ENCODE measurements at regions not wholly inside any gene's neighbourhood (a gene's known extent, or its start where the extent isn't known, plus 50 kb on each side); places are given as distances from the start of the nearest gene placed in this dataset.
A peak's percentile ranks its signal among the peaks of the same experiment; 100 is the strongest.

DNA sequence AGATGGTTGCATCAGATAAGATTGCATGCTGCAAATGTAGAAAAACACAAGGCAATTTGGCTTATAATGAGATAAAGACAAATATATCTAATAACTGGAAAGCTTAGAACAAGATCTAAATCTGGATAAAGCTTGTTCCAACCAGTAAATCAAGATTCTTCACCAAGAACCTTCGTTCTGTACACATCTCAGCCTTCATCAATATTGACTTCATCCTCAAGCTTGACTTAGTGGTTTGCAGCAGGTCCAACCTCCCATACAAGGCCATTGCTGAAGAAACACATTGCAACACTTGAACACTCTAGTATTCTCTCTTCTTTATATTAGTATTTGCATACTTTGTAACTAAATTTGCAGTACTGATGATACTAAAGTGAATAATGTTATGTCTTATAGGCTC is 407.6 kb downstream of the TLL1 start:
- Histone ChIP-seq H3K4me3 (ENCODE audit: low read depth, low read length) (no peak overlapping the region), H3K36me3 (ENCODE audit: control insufficient read depth, insufficient read depth, low read length) (no peaks in the 10 kb centered on the region), H3K27me3 (ENCODE audit: control insufficient read depth, insufficient read depth, low read length) (no peaks in the 10 kb centered on the region)
- DNase-seq (ENCODE audit: low read depth) (no peak), FAIRE-seq (no peak)
- TF ChIP-seq, protein P1, sequence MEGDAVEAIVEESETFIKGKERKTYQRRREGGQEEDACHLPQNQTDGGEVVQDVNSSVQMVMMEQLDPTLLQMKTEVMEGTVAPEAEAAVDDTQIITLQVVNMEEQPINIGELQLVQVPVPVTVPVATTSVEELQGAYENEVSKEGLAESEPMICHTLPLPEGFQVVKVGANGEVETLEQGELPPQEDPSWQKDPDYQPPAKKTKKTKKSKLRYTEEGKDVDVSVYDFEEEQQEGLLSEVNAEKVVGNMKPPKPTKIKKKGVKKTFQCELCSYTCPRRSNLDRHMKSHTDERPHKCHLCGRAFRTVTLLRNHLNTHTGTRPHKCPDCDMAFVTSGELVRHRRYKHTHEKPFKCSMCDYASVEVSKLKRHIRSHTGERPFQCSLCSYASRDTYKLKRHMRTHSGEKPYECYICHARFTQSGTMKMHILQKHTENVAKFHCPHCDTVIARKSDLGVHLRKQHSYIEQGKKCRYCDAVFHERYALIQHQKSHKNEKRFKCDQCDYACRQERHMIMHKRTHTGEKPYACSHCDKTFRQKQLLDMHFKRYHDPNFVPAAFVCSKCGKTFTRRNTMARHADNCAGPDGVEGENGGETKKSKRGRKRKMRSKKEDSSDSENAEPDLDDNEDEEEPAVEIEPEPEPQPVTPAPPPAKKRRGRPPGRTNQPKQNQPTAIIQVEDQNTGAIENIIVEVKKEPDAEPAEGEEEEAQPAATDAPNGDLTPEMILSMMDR (IDR thresholded peaks at IDR 0.05; ENCODE audit: insufficient read depth, low read length, severe bottlenecking): no peak

DNA sequence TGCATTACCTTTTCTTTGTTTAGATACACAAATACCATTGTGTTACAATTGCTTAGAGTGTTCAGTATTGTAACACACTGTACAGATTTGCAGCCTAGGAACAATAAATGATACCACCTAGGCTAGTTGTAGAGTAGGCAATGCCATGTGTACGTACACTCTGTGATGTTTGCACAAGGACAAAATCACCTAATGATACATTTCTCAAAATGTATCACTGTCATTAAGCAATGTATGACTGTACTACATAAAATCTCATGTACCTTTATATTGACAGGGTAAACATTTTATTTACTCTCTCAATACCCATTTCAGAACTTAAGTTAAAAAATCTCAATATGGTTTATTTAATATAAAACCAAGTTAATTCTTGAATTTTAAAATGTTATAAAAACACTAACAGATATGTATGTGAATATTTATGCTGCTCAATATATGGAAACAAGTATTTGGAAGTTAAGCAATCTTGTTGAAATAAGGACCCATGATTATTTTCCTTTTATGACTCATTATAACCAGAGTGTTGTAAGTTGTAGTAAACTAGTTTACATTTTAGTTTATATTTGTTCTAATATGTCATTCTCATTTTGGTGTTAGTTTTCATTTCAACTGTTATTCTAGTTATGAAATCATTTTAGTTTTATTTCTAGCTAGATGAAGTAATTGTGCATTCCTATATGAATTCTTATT is 409.2 kb downstream of the TLL1 start:
- Histone ChIP-seq H3K36me3 (ENCODE audit: control insufficient read depth, insufficient read depth, low read length) (no peaks in the 10 kb centered on the region), H3K27me3 (ENCODE audit: control insufficient read depth, insufficient read depth, low read length) (no peaks in the 10 kb centered on the region), H3K4me3 (ENCODE audit: low read depth, low read length) (no peak overlapping the region)
- peak; percentile 81 for DNase-seq (ENCODE audit: low read depth)
- TF ChIP-seq, protein P1 (IDR thresholded peaks at IDR 0.05; ENCODE audit: insufficient read depth, low read length, severe bottlenecking): no peak
- no peak for FAIRE-seq

GRCh38 chr4:166284221-166284620 is 411.2 kb downstream of the TLL1 start:
- TF ChIP-seq, protein P1 (IDR thresholded peaks at IDR 0.05; ENCODE audit: insufficient read depth, low read length, severe bottlenecking): no peak
- DNase-seq (ENCODE audit: low read depth): no peak
- Histone ChIP-seq H3K4me3 (ENCODE audit: low read depth, low read length) (no peak overlapping the region), H3K36me3 (ENCODE audit: control insufficient read depth, insufficient read depth, low read length) (no peaks in the 10 kb centered on the region), H3K27me3 (ENCODE audit: control insufficient read depth, insufficient read depth, low read length) (no peaks in the 10 kb centered on the region)
- no peak for FAIRE-seq

GRCh38 chr4:166290426-166290825 is 417.4 kb downstream of the TLL1 start:
- Histone ChIP-seq H3K27me3 (ENCODE audit: control insufficient read depth, insufficient read depth, low read length) (no peaks in the 10 kb centered on the region), H3K4me3 (ENCODE audit: low read depth, low read length) (no peak overlapping the region), H3K36me3 (ENCODE audit: control insufficient read depth, insufficient read depth, low read length) (no peaks in the 10 kb centered on the region)
- TF ChIP-seq, protein P1 (IDR thresholded peaks at IDR 0.05; ENCODE audit: insufficient read depth, low read length, severe bottlenecking): no peak
- FAIRE-seq: no peak
- no peak for DNase-seq (ENCODE audit: low read depth)

DNA sequence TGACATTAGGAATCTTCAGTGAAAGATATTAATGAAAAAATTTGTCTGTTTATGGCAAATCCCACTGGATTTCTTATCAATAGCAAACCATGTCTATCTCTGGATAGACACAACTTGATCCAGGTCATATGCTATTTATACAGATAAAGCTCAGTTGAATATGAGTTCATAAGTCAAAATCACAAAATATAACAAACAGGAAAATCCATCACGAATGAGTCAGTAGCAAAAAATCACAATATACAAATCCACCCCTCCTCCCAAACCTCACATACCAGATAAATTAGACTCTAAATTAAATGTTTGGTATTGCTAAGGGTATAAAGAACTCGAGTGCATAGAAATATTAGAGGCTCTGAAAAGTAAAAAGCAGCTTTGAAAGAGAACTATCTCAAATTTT is 420.5 kb downstream of the TLL1 start:
- Histone ChIP-seq H3K4me3 (ENCODE audit: low read depth, low read length) (no peak overlapping the region), H3K36me3 (ENCODE audit: control insufficient read depth, insufficient read depth, low read length) (no peaks in the 10 kb centered on the region), H3K27me3 (ENCODE audit: control insufficient read depth, insufficient read depth, low read length) (no peaks in the 10 kb centered on the region)
- FAIRE-seq (no peak), DNase-seq (ENCODE audit: low read depth) (no peak)
- TF ChIP-seq, protein P1 (IDR thresholded peaks at IDR 0.05; ENCODE audit: insufficient read depth, low read length, severe bottlenecking): no peak

DNA sequence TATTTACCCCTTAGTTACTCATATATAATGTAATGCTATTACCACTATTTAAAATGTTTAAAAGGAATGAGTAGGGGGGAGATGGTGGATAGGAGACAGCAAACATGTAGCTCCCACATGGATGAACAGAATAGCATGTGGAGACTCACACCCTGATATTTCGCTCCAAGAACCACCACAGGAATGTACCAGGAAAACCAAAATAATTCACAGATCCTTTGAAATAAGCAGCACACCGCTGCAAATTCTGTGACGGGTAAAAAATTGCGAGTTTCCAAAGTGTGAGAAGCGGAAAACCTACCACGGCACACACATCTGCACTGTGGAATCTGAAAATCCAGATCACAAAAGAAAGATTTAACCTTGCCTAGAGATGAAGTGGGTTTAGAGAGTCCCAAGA is 428.2 kb downstream of the TLL1 start:
- FAIRE-seq (no peak), DNase-seq (ENCODE audit: low read depth) (no peak)
- Histone ChIP-seq H3K4me3 (ENCODE audit: low read depth, low read length) (no peak overlapping the region), H3K36me3 (ENCODE audit: control insufficient read depth, insufficient read depth, low read length) (no peaks in the 10 kb centered on the region), H3K27me3 (ENCODE audit: control insufficient read depth, insufficient read depth, low read length) (no peaks in the 10 kb centered on the region)
- TF ChIP-seq, protein P1 (IDR thresholded peaks at IDR 0.05; ENCODE audit: insufficient read depth, low read length, severe bottlenecking): no peak
